GM23338 (cell line): ENCODE measurements at regions not wholly inside any gene's neighbourhood (a gene's known extent, or its start where the extent isn't known, plus 50 kb on each side); places are given as distances from the start of the nearest gene placed in this dataset.

Experiments
- ATAC-seq: fragments of 200-7000 bp; cut with Tn5 transposase; 3 replicates; pipeline ENCODE4 v1.9.1; 2020
- DNase-seq: peaks from one replicate; pipeline ENCODE4 v3.0.0-alpha.2; 2015; ENCODE audit warnings: low spot score
- H2AFZ ChIP-seq: fragments of 200-600 bp; sonication (generic); 2 replicates; pipeline ENCODE4 v1.8.0; 2016; ENCODE audit warnings: antibody characterized with exemption, mild to moderate bottlenecking, moderate library complexity
- H3F3A ChIP-seq: fragments of 200-600 bp; sonication (generic); replicated peaks from 2 replicates; pipeline ENCODE4 v1.8.0; 2017; ENCODE audit warnings: antibody characterized with exemption, mixed run types, low read depth
- H3K27ac ChIP-seq: fragments of 200-600 bp; sonication (generic); 2 replicates; pipeline ENCODE4 v1.6.1; 2016; ENCODE audit warnings: low read depth
- H3K27me3 ChIP-seq: fragments of 200-600 bp; sonication (generic); 2 replicates; pipeline ENCODE4 v1.8.0; 2016; ENCODE audit warnings: mild to moderate bottlenecking, mixed run types, moderate library complexity; ENCODE audit not compliant: insufficient read depth
- H3K36me3 ChIP-seq: fragments of 200-600 bp; sonication (generic); 2 replicates; pipeline ENCODE4 v1.8.0; 2016; ENCODE audit warnings: mild to moderate bottlenecking; ENCODE audit not compliant: insufficient read depth
- H3K4me1 ChIP-seq: fragments of 200-600 bp; sonication (generic); 2 replicates; pipeline ENCODE4 v1.8.0; 2016; ENCODE audit warnings: mild to moderate bottlenecking, moderate library complexity; ENCODE audit not compliant: insufficient read depth
- H3K4me2 ChIP-seq: fragments of 200-600 bp; sonication (generic); 2 replicates; pipeline ENCODE4 v1.7.1; 2017; ENCODE audit warnings: mixed run types
- H3K4me3 ChIP-seq: fragments of 200-600 bp; sonication (generic); 2 replicates; pipeline ENCODE4 v1.6.1; 2016; ENCODE audit warnings: mixed run types
- H3K79me2 ChIP-seq: fragments of 200-600 bp; sonication (generic); replicated peaks from 2 replicates; pipeline ENCODE4 v1.8.0; 2017; ENCODE audit warnings: mild to moderate bottlenecking; ENCODE audit not compliant: insufficient read depth
- H3K9me2 ChIP-seq: fragments of 200-600 bp; sonication (generic); 2 replicates; pipeline ENCODE4 v1.8.0; 2017; ENCODE audit not compliant: insufficient read depth
- H4K20me1 ChIP-seq: fragments of 200-600 bp; sonication (generic); replicated peaks from 2 replicates; pipeline ENCODE4 v1.8.0; 2017; ENCODE audit warnings: mild to moderate bottlenecking; ENCODE audit not compliant: insufficient read depth
- H3K27ac Mint-ChIP-seq: 2 replicates; pipeline ENCODE4 v1.8.0; 2020; ENCODE audit warnings: inconsistent platforms, mild to moderate bottlenecking, moderate library complexity, mixed read lengths
- H3K27me3 Mint-ChIP-seq: 3 replicates; pipeline ENCODE4 v1.8.0; 2022; ENCODE audit warnings: low read depth, mild to moderate bottlenecking, moderate library complexity, mixed read lengths, inconsistent platforms; ENCODE audit not compliant: insufficient read depth, poor library complexity
- H3K36me3 Mint-ChIP-seq: 3 replicates; pipeline ENCODE4 v1.8.0; 2021; ENCODE audit warnings: low read depth, mild to moderate bottlenecking, inconsistent platforms, moderate library complexity, mixed read lengths
- H3K4me1 Mint-ChIP-seq: 3 replicates; pipeline ENCODE4 v1.8.0; 2020; ENCODE audit warnings: mild to moderate bottlenecking, inconsistent platforms, mixed read lengths
- H3K4me3 Mint-ChIP-seq: 3 replicates; pipeline ENCODE4 v1.8.0; 2021; ENCODE audit warnings: moderate library complexity, mild to moderate bottlenecking, inconsistent platforms, mixed read lengths
- H3K9me3 Mint-ChIP-seq: 3 replicates; pipeline ENCODE4 v1.8.0; 2020; ENCODE audit warnings: moderate library complexity, mild to moderate bottlenecking, inconsistent platforms, mixed read lengths
- CREB1 ChIP-seq: fragments of 250-450 bp; sonication (Bioruptor Pico); IDR thresholded peaks from 2 replicates; pipeline ENCODE4 v1.5.0; 2020; ENCODE audit warnings: low read depth, mild to moderate bottlenecking, moderate library complexity
- CTCF ChIP-seq, 2 experiments: fragments of 200-600 bp in 1 of 2; sonication (generic) in 1 of 2; conservative IDR thresholded peaks; 2 replicates each; pipeline versions ENCODE4 v1.5.1 to v1.6.1; 2016 to 2017; ENCODE audit warnings: antibody characterized with exemption in 2 of 2, low read depth in 2 of 2, mild to moderate bottlenecking in 2 of 2, moderate library complexity in 1 of 2
- ETS1 ChIP-seq: IDR thresholded peaks from 2 replicates; pipeline ENCODE4 v1.6.1; 2016; ENCODE audit warnings: antibody characterized with exemption
- EZH2 ChIP-seq: fragments of 200-600 bp; sonication (generic); IDR thresholded peaks from one replicate; pipeline ENCODE4 v1.8.0; 2017; ENCODE audit warnings: antibody characterized with exemption, mild to moderate bottlenecking, low read depth; ENCODE audit not compliant: unreplicated experiment
- EZH2phosphoT487 ChIP-seq: fragments of 200-600 bp; sonication (generic); IDR thresholded peaks from one replicate; pipeline ENCODE4 v1.8.1; 2018; ENCODE audit warnings: antibody characterized with exemption; ENCODE audit not compliant: unreplicated experiment
- JUNB ChIP-seq: IDR thresholded peaks from one replicate; pipeline ENCODE4 v1.6.1; 2016; ENCODE audit warnings: antibody characterized with exemption; ENCODE audit not compliant: unreplicated experiment
- NANOG ChIP-seq: IDR thresholded peaks from 2 replicates; pipeline ENCODE4 v1.6.1; 2016; ENCODE audit warnings: antibody characterized with exemption, borderline replicate concordance
- POLR2AphosphoS5 ChIP-seq: IDR thresholded peaks from 2 replicates; pipeline ENCODE4 v1.6.1; 2016; ENCODE audit warnings: antibody characterized with exemption, low read depth
- REST ChIP-seq: IDR thresholded peaks from one replicate; pipeline ENCODE4 v1.6.1; 2018; ENCODE audit warnings: antibody characterized with exemption; ENCODE audit not compliant: unreplicated experiment
- STAT1 ChIP-seq: IDR thresholded peaks from one replicate; pipeline ENCODE4 v1.6.1; 2016; ENCODE audit warnings: antibody characterized with exemption; ENCODE audit not compliant: unreplicated experiment
- ZNF114 ChIP-seq: fragments of 250-450 bp; sonication (Bioruptor Pico); IDR thresholded peaks from 2 replicates; pipeline ENCODE4 v1.5.0; 2020; ENCODE audit warnings: mild to moderate bottlenecking, moderate library complexity
- ZNF331 ChIP-seq: fragments of 250-450 bp; sonication (Bioruptor Pico); IDR thresholded peaks from 2 replicates; pipeline ENCODE4 v1.5.0; 2020; ENCODE audit warnings: low read depth, mild to moderate bottlenecking, moderate library complexity
- ZNF462 ChIP-seq: fragments of 250-450 bp; sonication (Bioruptor Pico); IDR thresholded peaks from 2 replicates; pipeline ENCODE4 v1.5.0; 2020; ENCODE audit warnings: mild to moderate bottlenecking, moderate library complexity

- no peak overlapping the region for H3K27ac ChIP-seq
- no peaks in the 10 kb centered on the region for H3K4me1 ChIP-seq
- H3F3A ChIP-seq, result no peaks in the 10 kb centered on the region
- Mint-ChIP-seq H3K4me3 (no peak overlapping the region), H3K27me3 (no peaks in the 10 kb centered on the region), H3K27ac (no peak overlapping the region), H3K9me3 (no peaks in the 10 kb centered on the region; the same call in 1 of the 3 replicates), H3K36me3 (no peaks in the 10 kb centered on the region), H3K4me1 (no peaks in the 10 kb centered on the region)
- no peaks in the 10 kb centered on the region for H3K27me3 ChIP-seq
- ATAC-seq, result no peak
- no peak overlapping the region for H3K4me3 ChIP-seq
- TF ChIP-seq ZNF114 (CRISPR knock-in tag) (no peak), ETS1 (no peak), JUNB (no peak), ZNF462 (CRISPR knock-in tag) (no peak), ZNF331 (CRISPR knock-in tag) (no peak), POLR2AphosphoS5 (no peak), STAT1 (no peak), NANOG (no peak), EZH2 (no peak), CREB1 (no peak), EZH2phosphoT487 (no peak), CTCF (conservative IDR thresholded peaks at IDR 0.05; ENCODE audit: low read depth in 2 of 2) (no peak), REST (no peak)
- no peak for DNase-seq
- no peaks in the 10 kb centered on the region for H3K36me3 ChIP-seq
- no peaks in the 10 kb centered on the region for H3K79me2 ChIP-seq
- H4K20me1 ChIP-seq, result no peaks in the 10 kb centered on the region
- no peaks in the 10 kb centered on the region for H3K9me2 ChIP-seq
- no peak overlapping the region for H3K4me2 ChIP-seq
- H2AFZ ChIP-seq, result no peak overlapping the region
These were observed 952.5 kb upstream of the FAT3 start for GRCh38 chr11:91272089-91272488.
